ENCODE measurements at regions not wholly inside any gene's neighbourhood (a gene's known extent, or its start where the extent isn't known, plus 50 kb on each side); places are given as distances from the start of the nearest gene placed in this dataset.
"Not testable (repeated sequence)": the region's sequence is repeated elsewhere in the genome, so short reads cannot be mapped to it uniquely, and the experiment has no call there.

- no peak for DNase-seq
- no peak for TF ChIP-seq CTCF (IDR thresholded peaks at IDR 0.05)
- no peaks in the 10 kb centered on the region for H3K27me3 ChIP-seq
- H3K36me3 ChIP-seq, result no peaks in the 10 kb centered on the region
- no peak for ATAC-seq
- no peaks in the 10 kb centered on the region for H3K4me1 ChIP-seq
- no peak overlapping the region for H3K27ac ChIP-seq
- intact Hi-C loops (cut with DNase I), result no loop called here
- H3K4me3 ChIP-seq, result no peak overlapping the region
- H3K9me3 ChIP-seq, result no peaks in the 10 kb centered on the region
These were observed 138.1 kb upstream of the BET1 start for GRCh38 chr7:94142281-94142680.

GRCh38 chr7:94145602-94146001 lies 141.4 kb upstream of the BET1 start:
- Histone ChIP-seq H3K4me1 (no peaks in the 10 kb centered on the region), H3K27ac (no peak overlapping the region), H3K4me3 (no peak overlapping the region), H3K27me3 (no peaks in the 10 kb centered on the region), H3K9me3 (no peaks in the 10 kb centered on the region), H3K36me3 (no peaks in the 10 kb centered on the region)
- no peak for ATAC-seq
- no peak for DNase-seq
- intact Hi-C loops (cut with DNase I), result no loop called here
- TF ChIP-seq CTCF (IDR thresholded peaks at IDR 0.05), result no peak

- ATAC-seq, result no peak
- no peaks in the 10 kb centered on the region for H3K36me3 ChIP-seq
- DNase-seq, result no peak
- no peak overlapping the region for H3K4me3 ChIP-seq
- H3K4me1 ChIP-seq, result no peaks in the 10 kb centered on the region
- intact Hi-C loops (cut with DNase I), result no loop called here
- no peak for TF ChIP-seq CTCF (IDR thresholded peaks at IDR 0.05)
- no peak overlapping the region for H3K27ac ChIP-seq
- no peaks in the 10 kb centered on the region for H3K9me3 ChIP-seq
- H3K27me3 ChIP-seq, result no peaks in the 10 kb centered on the region
These were observed 142.3 kb upstream of the BET1 start for GRCh38 chr7:94146408-94146807.

GRCh38 chr7:94149789-94150545 lies 145.8 kb upstream of the BET1 start:
- H3K27ac ChIP-seq, result no peak overlapping the region
- no peak for ATAC-seq
- H3K4me1 ChIP-seq, result no peaks in the 10 kb centered on the region
- H3K36me3 ChIP-seq, result no peaks in the 10 kb centered on the region
- no peak for TF ChIP-seq CTCF (IDR thresholded peaks at IDR 0.05)
- no peaks in the 10 kb centered on the region for H3K27me3 ChIP-seq
- no peak overlapping the region for H3K4me3 ChIP-seq
- intact Hi-C loops (cut with DNase I), result no loop called here
- no peaks in the 10 kb centered on the region for H3K9me3 ChIP-seq
- DNase-seq, result no peak

- Histone ChIP-seq H3K9me3 (no peaks in the 10 kb centered on the region), H3K27me3 (no peaks in the 10 kb centered on the region), H3K4me1 (no peaks in the 10 kb centered on the region), H3K36me3 (no peaks in the 10 kb centered on the region), H3K4me3 (no peak overlapping the region), H3K27ac (no peak overlapping the region)
- intact Hi-C loops (cut with DNase I), result no loop called here
- TF ChIP-seq CTCF (IDR thresholded peaks at IDR 0.05), result no peak
- ATAC-seq (no peak), DNase-seq (no peak)
These were observed 150.0 kb upstream of the BET1 start for GRCh38 chr7:94154182-94154581.

GRCh38 chr7:94154858-94155257 lies 150.7 kb upstream of the BET1 start:
- no peaks in the 10 kb centered on the region for H3K27me3 ChIP-seq
- TF ChIP-seq CTCF (IDR thresholded peaks at IDR 0.05), result no peak
- DNase-seq, result no peak
- no peaks in the 10 kb centered on the region for H3K36me3 ChIP-seq
- intact Hi-C loops (cut with DNase I), result no loop called here
- ATAC-seq, result no peak
- H3K9me3 ChIP-seq, result no peaks in the 10 kb centered on the region
- H3K4me3 ChIP-seq, result no peak overlapping the region
- H3K27ac ChIP-seq, result no peak overlapping the region
- H3K4me1 ChIP-seq, result no peaks in the 10 kb centered on the region

GRCh38 chr7:94157659-94158306 lies 153.6 kb upstream of the BET1 start:
- H3K36me3 ChIP-seq; H3K27me3 ChIP-seq; H3K4me3 ChIP-seq; ATAC-seq; H3K9me3 ChIP-seq; H3K27ac ChIP-seq; H3K4me1 ChIP-seq; intact Hi-C loops (cut with DNase I); DNase-seq: not testable (repeated sequence)
